HG02642 (cell line): ENCODE measurements at regions not wholly inside any gene's neighbourhood (a gene's known extent, or its start where the extent isn't known, plus 50 kb on each side); places are given as distances from the start of the nearest gene placed in this dataset.
"Not testable (repeated sequence)": the region's sequence is repeated elsewhere in the genome, so short reads cannot be mapped to it uniquely, and the experiment has no call there.

Experiments used
- ATAC-seq: cut with Tn5 transposase; IDR thresholded peaks from one replicate; pipeline ENCODE4 v1.9.1; 2021; ENCODE audit warnings: mild to moderate bottlenecking; ENCODE audit not compliant: unreplicated experiment, poor library complexity

DNA sequence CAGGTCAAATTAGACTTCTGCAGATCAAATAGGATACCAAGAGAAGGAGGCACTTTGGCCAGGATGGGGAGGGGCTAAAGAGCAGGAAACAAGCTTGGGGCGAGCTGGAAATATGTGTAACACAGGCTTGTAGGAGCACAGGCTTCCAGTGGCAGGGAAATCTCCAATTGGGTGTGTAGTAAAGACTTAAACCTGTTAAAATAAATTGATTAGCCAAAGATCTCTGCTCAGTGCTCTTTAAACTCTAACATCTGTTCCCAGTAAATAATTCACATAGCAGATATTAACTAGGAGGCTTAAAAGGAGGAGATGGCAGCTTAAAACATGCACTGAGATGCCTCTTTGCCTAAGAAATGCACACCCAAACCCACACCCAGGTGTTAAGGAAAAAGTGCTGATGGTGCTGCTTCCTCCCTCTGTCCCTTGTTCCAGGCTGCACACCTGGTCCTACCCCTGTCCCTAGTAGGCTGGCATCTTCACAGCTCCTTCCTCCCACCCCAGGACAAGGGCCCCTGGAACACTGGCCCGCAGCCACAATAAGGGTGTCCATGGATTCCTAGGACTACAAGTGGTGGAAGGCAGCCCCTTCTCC is 93.5 kb upstream of the MLN start:
- ATAC-seq: no peak

DNA sequence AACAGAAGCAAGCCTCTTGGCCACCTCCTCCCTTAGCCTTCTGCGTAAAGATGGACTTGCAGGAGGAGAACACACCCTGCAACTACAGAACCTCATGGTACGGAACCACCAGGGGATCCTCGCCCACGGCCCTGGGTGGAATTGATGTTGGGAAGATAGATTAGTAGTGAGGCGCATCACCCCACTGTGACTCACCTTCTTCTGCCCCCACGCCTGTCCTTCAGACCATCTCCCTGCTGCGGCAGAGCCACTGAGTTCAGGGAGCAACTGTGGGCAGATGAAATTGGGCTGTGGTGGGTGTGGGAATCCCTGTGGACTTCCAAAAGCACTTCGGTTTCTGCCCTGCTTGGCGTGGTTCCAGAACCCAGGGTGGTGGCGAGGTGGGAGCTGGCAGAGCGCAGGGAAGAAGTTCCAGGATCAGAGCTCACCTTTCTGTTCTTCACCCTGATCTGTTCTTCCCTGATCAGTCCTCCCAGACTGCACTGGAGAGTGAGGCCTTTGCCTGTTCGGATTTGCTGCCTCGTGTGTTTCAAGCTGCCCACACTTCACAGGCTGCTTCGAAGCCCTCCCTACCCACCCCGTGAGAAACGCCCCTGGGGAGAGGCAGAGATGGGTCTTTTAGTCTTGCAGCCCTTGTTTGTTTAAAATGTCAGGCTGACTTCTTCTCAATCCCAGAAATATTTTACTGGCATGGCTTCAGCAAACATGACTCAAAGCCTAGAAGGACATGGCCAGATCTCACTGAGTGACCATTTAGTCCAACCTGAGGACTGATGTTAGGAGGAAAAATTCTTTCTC is 92.8 kb upstream of the MLN start:
- ATAC-seq: no peak

DNA sequence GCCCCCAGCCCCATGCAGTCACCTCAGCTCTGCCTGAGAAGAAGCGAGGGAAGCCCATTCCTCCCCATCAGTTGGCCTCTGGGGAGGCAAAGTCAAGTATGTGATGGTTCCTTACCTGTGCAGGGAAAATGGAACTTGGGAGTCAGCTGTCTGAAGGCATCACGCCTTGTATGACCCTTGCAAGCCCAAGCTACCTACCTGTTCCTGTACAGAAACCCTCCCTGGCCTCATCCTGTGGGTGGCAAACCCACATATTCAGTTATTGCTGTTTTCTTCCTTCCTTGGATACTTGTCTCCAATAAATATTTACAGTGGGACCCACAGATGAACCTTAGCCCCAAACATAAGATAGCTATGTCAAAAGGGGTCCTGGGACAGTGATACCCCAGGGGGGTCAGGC is 92.2 kb upstream of the MLN start:
- ATAC-seq: no peak

DNA sequence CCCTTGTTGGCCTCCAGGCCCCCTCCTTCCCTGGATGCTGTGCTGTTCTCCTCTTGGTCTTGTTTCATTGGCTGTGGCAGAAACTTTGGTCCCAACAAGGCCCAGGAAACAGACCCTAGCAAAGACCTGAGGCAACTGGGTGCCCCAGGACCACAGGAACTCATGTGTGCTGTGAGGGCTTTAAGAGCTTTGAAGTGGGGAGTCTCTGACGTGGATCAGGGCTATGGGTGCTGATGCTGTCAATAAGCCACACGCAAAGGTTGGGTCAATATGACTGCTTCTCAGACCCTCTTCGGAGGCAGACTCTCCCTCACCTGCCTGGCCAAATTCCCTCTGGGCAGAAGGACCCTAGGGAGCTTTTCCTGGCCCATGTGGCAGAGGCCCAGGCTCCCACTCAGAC is 91.5 kb upstream of the MLN start:
- ATAC-seq: no peak

DNA sequence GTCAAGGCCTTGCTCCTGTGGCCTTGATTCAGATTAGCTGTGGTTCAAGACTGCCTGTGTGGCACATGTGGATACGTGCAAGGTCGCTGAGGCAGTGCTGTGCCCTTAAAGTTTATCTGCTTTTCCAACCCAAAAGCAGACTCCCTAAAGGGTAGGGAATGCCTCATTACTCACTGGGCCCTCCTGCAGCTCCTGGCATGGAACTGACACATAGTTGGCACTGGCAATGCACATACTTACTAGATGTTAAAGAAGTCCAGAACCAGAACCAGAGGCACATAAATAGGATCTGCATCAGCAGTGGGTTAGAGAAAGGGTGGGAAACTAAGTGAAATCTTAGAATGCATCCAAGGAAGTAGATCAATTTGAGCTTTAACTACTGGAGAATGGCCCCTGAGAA is 90.6 kb upstream of the MLN start:
- no peak for ATAC-seq

DNA sequence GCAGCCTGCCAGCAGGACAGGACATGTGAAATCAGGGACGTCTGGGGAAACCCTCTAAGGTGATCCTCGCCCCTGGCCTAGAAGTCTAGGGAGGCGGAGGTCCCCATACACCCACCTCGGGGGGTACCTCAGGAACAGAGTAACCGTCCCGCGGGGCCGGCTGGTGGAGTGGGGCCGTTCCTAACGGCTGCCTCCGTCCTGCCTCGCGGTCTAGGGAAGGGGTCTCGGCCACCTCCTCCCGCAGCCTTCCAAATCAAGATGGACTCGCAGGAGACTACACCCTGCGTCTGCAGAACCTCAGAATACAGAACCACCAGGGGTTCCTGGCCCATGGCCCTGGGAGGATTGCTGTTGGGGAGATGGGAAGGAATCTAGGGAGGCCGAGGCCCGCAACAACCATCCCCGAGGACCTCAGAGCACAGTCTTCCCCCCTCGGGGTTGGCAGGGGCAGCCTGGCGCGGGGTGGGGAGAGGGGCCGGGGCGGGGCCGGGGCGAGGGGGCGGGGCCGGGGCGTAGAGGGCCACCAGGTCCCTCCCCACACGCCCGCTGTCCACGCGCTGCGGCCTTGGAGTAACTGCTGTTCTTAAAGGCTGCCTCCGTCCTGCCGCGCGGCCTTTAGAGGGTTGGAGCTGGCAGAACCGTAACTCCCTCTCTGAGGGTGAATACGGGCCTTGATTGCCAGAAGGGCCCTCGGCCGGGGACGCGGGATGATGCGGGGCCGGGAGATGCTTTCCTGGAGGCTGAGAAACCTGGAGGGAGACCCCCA is 89.0 kb upstream of the MLN start:
- no peak for ATAC-seq

DNA sequence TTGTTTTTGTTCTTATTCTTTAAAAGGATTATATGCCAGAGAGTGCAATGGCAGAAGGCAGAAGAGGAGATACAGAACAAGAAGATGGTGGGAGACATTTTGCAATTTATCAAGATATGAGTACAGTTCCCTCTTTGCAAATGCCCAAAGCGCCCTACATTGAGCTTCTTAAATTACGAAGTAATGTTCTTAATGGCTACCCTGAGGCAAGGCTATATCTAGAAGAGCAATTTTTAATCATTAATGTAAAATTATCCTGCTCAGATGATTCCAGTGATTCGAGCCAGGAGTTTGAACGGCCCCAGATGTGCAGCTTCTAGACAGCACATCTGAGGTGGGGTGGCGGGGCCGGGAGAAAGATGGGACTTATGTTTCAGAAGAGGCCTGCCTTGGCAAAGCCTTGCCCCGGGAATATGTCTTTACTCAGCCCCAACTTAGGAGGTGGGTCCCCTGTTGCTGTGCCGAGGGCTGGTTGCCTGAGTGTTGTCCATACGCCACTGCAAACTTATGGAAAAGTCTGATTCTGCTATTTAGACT is 84.9 kb upstream of the MLN start:
- ATAC-seq: no peak

DNA sequence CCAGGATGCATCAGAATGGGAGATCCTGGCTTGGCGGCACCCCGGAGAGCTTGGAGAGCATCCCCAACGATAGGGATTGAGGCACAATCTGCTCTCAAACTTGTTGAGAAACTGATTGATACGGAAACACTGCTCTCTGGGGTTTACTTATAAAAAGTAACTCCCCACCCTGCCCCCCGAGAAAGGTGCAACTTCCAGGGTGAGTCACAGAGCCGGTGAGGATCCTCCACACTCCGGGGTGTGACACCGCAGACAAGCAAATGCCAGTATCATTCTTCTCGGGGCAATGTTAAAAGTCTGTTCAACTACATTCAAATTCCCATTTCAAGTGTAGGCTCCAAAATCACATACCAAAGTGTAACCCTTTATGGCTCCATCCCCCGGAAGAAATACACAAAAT is 84.4 kb upstream of the MLN start:
- ATAC-seq: no peak

DNA sequence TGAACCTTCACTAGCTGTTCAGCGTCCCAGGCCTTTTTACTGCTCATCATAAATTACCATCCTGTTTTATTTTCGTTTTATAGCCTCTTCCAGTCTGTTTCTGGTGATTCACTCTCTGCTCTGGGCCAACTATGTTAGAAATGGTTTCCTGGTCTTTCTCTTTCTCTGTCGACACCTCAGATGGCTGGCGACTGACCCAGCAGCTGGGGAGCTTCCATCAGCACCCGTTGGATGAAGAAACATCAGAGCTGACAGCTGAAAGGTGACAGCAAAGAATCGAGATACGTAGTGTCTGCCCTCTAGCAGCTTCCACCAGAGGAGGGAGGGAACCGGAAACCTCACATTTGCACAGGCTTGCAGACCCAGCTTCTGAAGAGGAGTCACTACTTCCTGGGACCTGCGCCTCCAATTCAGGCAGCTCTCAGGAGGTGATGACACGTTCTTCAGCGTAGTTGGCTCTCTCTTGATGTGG is 82.9 kb upstream of the MLN start:
- ATAC-seq: no peak

DNA sequence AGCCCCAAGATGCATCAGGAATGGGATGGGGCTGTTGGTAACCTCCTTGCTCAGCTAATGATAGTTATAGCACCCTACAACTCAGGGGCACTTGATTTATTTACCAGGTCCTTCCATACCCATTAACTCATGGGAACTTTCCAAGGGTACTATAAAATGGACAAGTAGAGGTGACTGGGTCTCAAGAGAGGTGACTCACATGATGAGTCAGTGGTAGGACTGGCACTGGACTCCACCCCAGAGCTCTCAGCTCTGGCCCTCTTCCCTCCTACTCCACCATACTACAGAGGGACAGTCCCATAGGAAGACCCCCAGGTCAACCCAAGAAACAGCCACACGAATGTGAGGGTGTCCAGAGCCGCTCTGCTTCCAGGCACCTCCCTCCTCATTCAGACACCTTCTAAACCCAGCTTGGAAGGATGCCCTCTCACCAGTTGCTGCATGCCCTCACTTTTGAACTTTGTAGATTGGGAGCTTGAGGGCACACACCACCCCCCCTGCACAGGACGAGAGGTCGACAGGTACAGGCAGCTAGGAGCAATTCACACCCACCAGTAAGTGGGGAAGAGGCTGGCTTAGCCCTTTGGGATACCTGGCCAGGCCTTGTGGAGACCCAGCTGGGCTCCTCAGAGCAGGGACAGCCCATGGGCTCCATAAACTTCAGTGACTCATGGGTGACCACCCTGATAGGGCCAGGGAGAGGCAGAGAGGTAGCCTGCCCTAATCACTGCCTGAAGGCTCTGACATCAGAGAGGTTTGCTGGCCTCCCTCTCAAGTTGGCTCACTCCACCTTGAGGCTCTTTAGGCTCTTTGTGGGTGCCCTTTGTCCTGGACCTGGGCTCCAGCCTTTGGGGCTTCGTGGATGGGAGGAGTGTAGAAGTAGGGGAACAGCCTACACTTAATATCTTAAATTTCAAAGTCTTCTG is 81.6 kb upstream of the MLN start:
- no peak for ATAC-seq

DNA sequence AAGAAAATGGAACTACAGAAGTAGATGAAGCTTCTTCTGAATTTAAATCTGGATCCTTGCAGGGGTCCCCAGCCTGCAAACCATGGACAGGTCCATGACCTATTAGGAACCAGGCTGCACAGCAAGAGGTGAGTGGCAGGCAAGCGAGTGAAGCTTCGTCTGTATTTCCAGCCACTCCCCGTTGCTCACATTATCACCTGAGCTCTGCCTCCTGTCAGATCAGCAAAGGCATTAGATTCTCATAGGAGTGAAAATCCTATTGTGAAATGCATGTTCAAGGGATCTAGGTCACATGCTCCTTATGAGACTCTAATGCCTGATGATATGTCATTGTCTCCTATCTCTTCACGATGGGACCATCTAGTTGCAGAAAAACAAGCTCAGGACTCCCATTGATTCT is 79.8 kb upstream of the MLN start:
- ATAC-seq: not testable (repeated sequence)

DNA sequence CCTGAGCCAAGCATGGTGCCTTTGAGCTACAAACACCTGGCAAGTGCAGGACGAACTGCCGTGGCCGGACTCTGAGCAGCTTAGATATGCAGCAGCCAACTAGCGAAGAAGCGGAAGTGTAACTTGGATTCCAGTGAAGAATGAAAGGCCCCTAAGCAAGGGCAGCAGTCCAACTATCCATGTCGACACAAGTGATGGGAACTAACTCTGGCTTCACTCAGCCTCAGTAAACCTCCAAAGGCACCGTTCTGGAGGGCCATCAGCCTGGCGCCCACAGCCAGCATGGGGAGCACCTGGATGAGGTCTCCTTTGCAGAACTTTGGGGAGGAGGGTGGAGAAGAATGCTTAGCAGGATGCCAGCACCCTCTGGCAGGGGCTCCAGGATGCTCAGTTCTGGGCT is 78.4 kb upstream of the MLN start:
- ATAC-seq: no peak

DNA sequence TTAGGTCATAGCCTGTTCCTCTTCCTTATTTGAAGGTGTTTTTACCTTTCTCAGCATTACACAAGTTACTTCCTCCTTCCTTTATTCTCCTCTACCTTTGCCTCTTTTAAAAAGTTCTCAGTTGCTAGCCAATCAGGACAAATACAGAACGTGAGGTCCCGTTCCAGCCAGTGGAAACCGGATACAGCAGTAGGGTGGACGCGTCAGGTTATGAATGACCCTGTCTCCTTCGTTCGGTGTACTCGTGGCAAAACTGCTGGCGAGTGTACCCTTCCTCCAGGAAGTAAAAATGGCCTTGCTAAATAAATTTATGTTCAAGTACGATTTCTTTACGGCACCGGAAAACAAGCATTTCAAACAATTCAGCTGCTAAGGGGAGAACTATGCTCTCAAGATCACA is 77.0 kb upstream of the MLN start:
- no peak for ATAC-seq

DNA sequence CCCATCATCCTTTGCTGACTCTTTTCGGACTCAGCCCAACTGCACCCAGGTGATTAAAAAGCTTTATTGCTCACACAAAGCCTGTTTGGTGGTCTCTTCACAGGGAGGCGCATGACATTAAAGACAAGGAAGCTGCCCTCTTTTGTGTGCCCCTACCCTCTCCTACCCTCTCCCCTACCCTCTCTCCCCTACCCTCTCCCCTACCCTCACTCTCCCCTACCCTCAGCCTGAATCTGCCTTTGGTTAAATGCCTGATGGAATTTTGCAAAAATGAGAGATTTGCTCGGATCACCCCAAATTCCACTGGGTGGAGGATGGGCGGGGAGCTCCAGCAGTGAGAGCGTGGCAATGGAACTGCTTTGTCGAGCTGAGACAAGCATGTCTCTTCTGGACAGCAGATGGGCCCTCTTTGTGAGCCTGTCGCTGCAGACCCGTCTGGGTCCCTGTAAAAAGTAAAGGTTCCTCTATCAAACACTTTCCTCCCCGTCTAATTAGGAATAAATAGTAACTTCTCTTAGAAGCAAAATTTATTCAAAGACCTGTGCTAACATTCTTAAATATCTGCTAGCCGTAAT is 76.4 kb upstream of the MLN start:
- no peak for ATAC-seq

DNA sequence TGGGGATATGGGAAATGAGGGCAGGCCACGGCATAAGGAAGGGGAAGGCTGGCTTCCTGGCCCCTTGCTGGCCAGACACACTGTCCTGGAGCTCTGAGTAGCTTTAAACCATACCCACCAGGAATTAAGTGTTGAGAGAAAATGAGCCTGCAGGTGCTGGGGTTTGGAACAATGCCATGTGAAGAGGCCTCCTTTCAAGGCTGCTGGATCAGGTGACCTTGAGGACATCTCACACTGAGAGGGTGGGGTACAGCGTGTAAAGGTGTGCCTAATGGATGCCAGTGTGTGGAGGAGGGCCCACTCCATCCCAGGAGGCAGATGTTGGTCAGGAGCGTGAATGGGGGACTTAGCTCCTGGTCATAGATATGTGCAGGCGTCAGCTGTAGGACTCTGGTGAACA is 74.8 kb upstream of the MLN start:
- no peak for ATAC-seq

DNA sequence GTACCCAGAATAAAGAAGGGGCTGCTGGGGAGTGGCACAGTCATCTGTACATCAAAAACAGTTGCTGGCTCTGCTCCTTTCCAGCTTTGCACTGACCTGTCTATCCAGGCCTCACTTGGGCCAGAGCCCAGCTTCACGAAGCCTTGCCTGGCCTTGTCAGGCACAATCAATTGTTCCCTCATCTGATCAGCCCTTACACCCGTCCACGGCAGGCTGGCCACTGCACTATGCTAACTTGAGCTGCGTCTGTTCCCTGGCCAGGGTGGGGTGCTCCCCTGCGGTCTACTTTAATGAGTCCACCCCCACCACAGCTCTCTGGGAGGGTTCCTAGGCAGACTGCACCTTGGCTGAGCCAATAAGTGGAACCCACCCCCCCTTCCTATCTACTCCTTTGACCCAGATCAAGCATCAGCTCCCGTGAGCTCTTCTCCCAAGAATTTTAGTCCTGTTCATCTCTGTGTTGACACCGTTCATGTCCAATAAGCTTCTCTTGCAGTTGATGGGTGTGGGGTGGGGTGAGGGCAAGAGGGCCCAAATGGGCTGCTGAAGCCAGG is 74.3 kb upstream of the MLN start:
- no peak for ATAC-seq

DNA sequence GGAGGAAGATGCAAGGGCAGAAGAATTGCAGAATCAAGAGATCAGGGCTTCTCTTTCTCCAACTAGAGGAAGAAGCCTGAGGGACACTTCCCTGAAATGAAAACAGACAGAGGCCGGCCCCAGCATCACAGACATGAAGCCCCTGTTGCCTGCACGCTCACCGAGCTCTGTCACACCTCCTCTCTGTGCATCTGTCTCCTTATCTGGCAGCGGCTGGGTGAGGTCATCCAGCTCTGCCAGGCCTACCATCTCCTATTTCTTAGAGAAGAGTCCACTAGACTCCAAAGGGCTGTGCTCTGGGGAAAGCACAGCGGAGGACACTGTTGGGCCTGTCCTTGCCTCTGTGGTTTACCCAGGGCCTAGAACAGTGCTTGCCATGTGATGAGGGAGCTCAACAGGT is 71.9 kb upstream of the MLN start:
- no peak for ATAC-seq

DNA sequence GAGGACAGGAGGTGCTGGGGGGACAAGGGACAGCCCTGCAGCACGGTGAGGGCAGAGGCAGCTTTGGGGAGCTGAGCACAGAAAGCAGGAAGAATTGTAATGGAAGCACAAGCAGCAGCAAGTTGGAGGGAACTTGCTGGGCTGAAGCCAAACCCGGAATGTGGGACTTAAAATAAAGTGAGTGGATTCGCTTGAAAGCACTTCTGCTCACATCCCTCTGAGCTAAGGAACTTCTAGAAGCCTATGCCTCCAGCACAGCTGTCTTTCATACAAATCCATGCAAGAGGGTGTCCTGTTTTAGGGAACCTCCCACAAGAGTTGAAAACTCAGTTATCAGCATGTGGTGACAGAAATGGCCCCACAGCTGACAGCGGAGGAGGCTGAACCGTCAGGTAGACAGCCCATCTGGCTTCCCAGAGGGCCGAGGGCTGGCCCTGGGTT is 71.4 kb upstream of the MLN start:
- ATAC-seq: no peak

DNA sequence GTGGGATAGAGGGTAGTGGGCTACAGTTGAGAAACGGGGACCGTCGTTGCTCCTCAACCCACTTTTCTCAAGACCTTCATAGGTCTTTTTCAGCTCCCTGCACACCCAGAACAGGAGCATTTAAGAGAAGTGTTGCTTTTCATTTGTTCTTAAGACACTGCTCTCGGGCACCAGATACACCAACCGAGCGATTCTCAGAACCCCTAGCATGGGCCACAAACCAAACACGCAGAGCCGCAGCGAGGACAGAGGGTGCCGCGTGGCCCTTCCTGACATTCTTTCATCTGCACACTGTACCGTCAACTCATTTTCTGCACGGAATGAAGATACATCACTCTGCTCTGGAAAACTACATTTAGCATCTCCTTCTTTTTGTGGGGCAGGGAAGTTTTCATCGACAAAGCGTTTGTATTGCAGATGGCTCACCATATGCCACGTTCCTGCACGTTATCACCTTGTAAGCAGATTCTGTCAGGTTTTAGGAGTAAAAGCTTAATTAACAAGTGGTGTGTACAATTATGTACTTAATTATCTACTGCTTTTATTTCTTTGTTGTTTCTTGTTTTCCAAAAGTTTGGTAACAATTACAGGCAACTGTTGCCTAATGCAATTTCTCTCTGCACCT is 70.4 kb upstream of the MLN start:
- no peak for ATAC-seq
